ENCODE measurements at regions not wholly inside any gene's neighbourhood (a gene's known extent, or its start where the extent isn't known, plus 50 kb on each side); places are given as distances from the start of the nearest gene placed in this dataset.

- no peak for TF ChIP-seq CTCF (IDR thresholded peaks at IDR 0.05)
- no peak for TF ChIP-seq POLR2AphosphoS5 (IDR thresholded peaks at IDR 0.05)
Observed at GRCh38 chr22:48954781-48955311, 872.8 kb downstream of the BRD1 start.
